Mammary epithelial cell (primary cell): ENCODE measurements at regions not wholly inside any gene's neighbourhood (a gene's known extent, or its start where the extent isn't known, plus 50 kb on each side); places are given as distances from the start of the nearest gene placed in this dataset.
"Not testable (repeated sequence)": the region's sequence is repeated elsewhere in the genome, so short reads cannot be mapped to it uniquely, and the experiment has no call there.

Source experiments
- CTCF ChIP-seq, 2 donors: IDR thresholded peaks in 1 of 2; conservative IDR thresholded peaks in 1 of 2; 2 replicates each; pipeline ENCODE4 v1.5.1; 2011 to 2012; ENCODE audit warnings: inconsistent platforms in 2 of 2, low read length in 2 of 2, mild to moderate bottlenecking in 2 of 2, control low read depth in 1 of 2, low read depth in 1 of 2; ENCODE audit not compliant: insufficient read depth in 1 of 2; ENCODE audit errors: extremely low read depth in 1 of 2
- EZH2 ChIP-seq: IDR thresholded peaks from 2 replicates; pipeline ENCODE4 v1.6.1; 2012; ENCODE audit warnings: low read length, inconsistent platforms, borderline replicate concordance

GRCh38 chr7:45797264-45797663, 75.6 kb downstream of the CCDC201 start:
- TF ChIP-seq CTCF (conservative IDR thresholded peaks at IDR 0.05 in 1 of 2, IDR thresholded peaks at IDR 0.05 in 1 of 2; ENCODE audit: extremely low read depth in 1 of 2, insufficient read depth in 1 of 2, low read depth in 1 of 2, low read length in 2 of 2); EZH2: not testable (repeated sequence)
